HCT116 (cell line): ENCODE measurements at regions not wholly inside any gene's neighbourhood (a gene's known extent, or its start where the extent isn't known, plus 50 kb on each side); places are given as distances from the start of the nearest gene placed in this dataset.

ENCODE experiments used
- ATAC-seq: fragments of 200-7000 bp; cut with Tn5 transposase; 2 replicates; pipeline ENCODE4 v1.9.1; 2020; ENCODE audit warnings: mild to moderate bottlenecking, moderate library complexity
- BruUV-seq: library from RNA; stranded (reverse); fragments of 400-500 nt; replicated peaks from 2 replicates; lab custom pipeline; 2021; lab: Mats Ljungman, UMichigan
- CTCF ChIA-PET: fragments of 300-600 bp; sonication (Branson Sonifier 250); formaldehyde crosslinking; loops from one replicate; lab custom pipeline; 2021; ENCODE audit warnings: antibody characterized with exemption; lab: Charles Lee
- POLR2A ChIA-PET: fragments of 300-600, 350-600 bp; sonication (Branson Sonifier 250); formaldehyde crosslinking; loops from one replicate; lab custom pipeline; 2021; ENCODE audit warnings: antibody characterized with exemption; lab: Charles Lee
- RAD21 ChIA-PET, 2 experiments: fragments of 300-600 bp; sonication (Branson Sonifier 250); formaldehyde crosslinking; loops; one replicate each; lab custom pipeline; 2023; ENCODE audit warnings: low total read pairs in 2 of 2; ENCODE audit not compliant: uncharacterized antibody in 2 of 2, unreplicated experiment in 2 of 2, low non-redundant PET in 1 of 2; lab: Charles Lee
- DNase-seq: peaks from one replicate; pipeline ENCODE4 v3.0.0-alpha.2; 2010; ENCODE audit warnings: low read depth, low spot score
- H2AFZ ChIP-seq: fragments of 200-600 bp; shearing (Covaris generic), sonication (generic); 2 replicates; pipeline ENCODE4 v1.6.1; 2017; ENCODE audit warnings: low read depth, mixed run types, mixed read lengths, antibody characterized with exemption, low read length; ENCODE audit not compliant: poor library complexity, severe bottlenecking
- H3K27ac ChIP-seq: 2 replicates; pipeline ENCODE4 v1.5.1; 2012; ENCODE audit warnings: low read depth, low read length
- H3K27me3 ChIP-seq: fragments of 200-600 bp; sonication (generic); 2 replicates; pipeline ENCODE4 v1.6.1; 2016; ENCODE audit warnings: mixed run types, low read length, mixed read lengths; ENCODE audit not compliant: insufficient read depth
- H3K36me3 ChIP-seq, 2 experiments: fragments of 200-500 bp in 1 of 2; fragments of 200-600 bp in 1 of 2; sonication (Bioruptor generic) in 1 of 2; sonication (generic) in 1 of 2; 2 replicates each; pipeline versions ENCODE4 v1.5.1 to v1.6.1; 2014 to 2016; ENCODE audit warnings: low read length in 2 of 2, inconsistent platforms in 1 of 2, mixed read lengths in 1 of 2, mixed run types in 1 of 2; ENCODE audit not compliant: insufficient read depth in 2 of 2, control insufficient read depth in 1 of 2
- H3K4me1 ChIP-seq, 2 experiments: fragments of 200-600 bp in 1 of 2; sonication (generic) in 1 of 2; 2 replicates each; pipeline versions ENCODE4 v1.5.1 to v1.6.1; 2012 to 2017; ENCODE audit warnings: low read length in 2 of 2, inconsistent platforms in 1 of 2, mild to moderate bottlenecking in 1 of 2, mixed read lengths in 1 of 2, mixed run types in 1 of 2, moderate library complexity in 1 of 2; ENCODE audit not compliant: insufficient read depth in 2 of 2, control insufficient read depth in 1 of 2
- H3K4me2 ChIP-seq: fragments of 200-600 bp; sonication (generic); 2 replicates; pipeline ENCODE4 v1.6.1; 2017; ENCODE audit warnings: mixed run types, low read length, mixed read lengths
- H3K4me3 ChIP-seq, 2 experiments: fragments of 200-600 bp in 1 of 2; sonication (generic) in 1 of 2; replicated peaks in 1 of 2; 2 replicates each; pipeline ENCODE4 v1.5.1; 2011 to 2016; ENCODE audit warnings: low read length in 2 of 2, control low read depth in 1 of 2, low read depth in 1 of 2, mild to moderate bottlenecking in 1 of 2, mixed read lengths in 1 of 2, mixed run types in 1 of 2
- H3K79me2 ChIP-seq: fragments of 200-600 bp; sonication (generic); 2 replicates; pipeline ENCODE4 v1.6.1; 2017; ENCODE audit warnings: mild to moderate bottlenecking, mixed run types, low read length, moderate library complexity, mixed read lengths; ENCODE audit not compliant: insufficient read depth
- H3K9ac ChIP-seq: fragments of 200-600 bp; sonication (generic); 2 replicates; pipeline ENCODE4 v1.6.1; 2016; ENCODE audit warnings: low read length, mixed read lengths
- H3K9me2 ChIP-seq: fragments of 200-600 bp; sonication (generic), shearing (Covaris generic); 2 replicates; pipeline ENCODE4 v1.6.1; 2017; ENCODE audit warnings: mixed run types, mild to moderate bottlenecking, moderate library complexity; ENCODE audit not compliant: insufficient read depth
- H3K9me3 ChIP-seq, 2 experiments: fragments of 200-500 bp in 1 of 2; fragments of 200-600 bp in 1 of 2; sonication (Bioruptor generic) in 1 of 2; sonication (generic) in 1 of 2; 2 replicates each; pipeline ENCODE4 v1.6.1; 2014 to 2017; ENCODE audit warnings: low read length in 2 of 2, mixed read lengths in 2 of 2, inconsistent platforms in 1 of 2, low read depth in 1 of 2, mild to moderate bottlenecking in 1 of 2, mixed run types in 1 of 2, moderate library complexity in 1 of 2; ENCODE audit not compliant: control insufficient read depth in 1 of 2, insufficient read depth in 1 of 2
- H4K20me1 ChIP-seq: fragments of 200-600 bp; sonication (generic), shearing (Covaris generic); 2 replicates; pipeline ENCODE4 v1.6.1; 2017; ENCODE audit warnings: mixed run types, mild to moderate bottlenecking, moderate library complexity; ENCODE audit not compliant: insufficient read depth
- CBX3 ChIP-seq: IDR thresholded peaks from 2 replicates; pipeline ENCODE4 v1.6.1; 2012; ENCODE audit warnings: low read depth
- CEBPB ChIP-seq: IDR thresholded peaks from 2 replicates; pipeline ENCODE4 v1.6.1; 2012; ENCODE audit warnings: low read depth
- EGR1 ChIP-seq: IDR thresholded peaks from 2 replicates; pipeline ENCODE4 v1.6.1; 2012; ENCODE audit warnings: low read depth
- ELF1 ChIP-seq: IDR thresholded peaks from 2 replicates; pipeline ENCODE4 v1.6.1; 2012; ENCODE audit warnings: low read depth, borderline replicate concordance
- EZH2 ChIP-seq: fragments of 200-600 bp; sonication (generic); IDR thresholded peaks from 2 replicates; pipeline ENCODE4 v1.6.1; 2017; ENCODE audit warnings: antibody characterized with exemption, mixed run types
- FOSL1 ChIP-seq: IDR thresholded peaks from 2 replicates; pipeline ENCODE4 v1.6.1; 2012; ENCODE audit warnings: low read depth
- POLR2A ChIP-seq: IDR thresholded peaks from 2 replicates; pipeline ENCODE4 v1.7.0; 2011; ENCODE audit warnings: borderline replicate concordance; ENCODE audit not compliant: insufficient read depth, insufficient read length; ENCODE audit errors: extremely low read depth
- RAD21 ChIP-seq: IDR thresholded peaks from 2 replicates; pipeline ENCODE4 v1.6.1; 2012; ENCODE audit warnings: low read depth, mild to moderate bottlenecking
- SIN3A ChIP-seq: IDR thresholded peaks from 2 replicates; pipeline ENCODE4 v1.6.1; 2012; ENCODE audit warnings: low read depth
- SP1 ChIP-seq: IDR thresholded peaks from 2 replicates; pipeline ENCODE4 v1.6.1; 2012; ENCODE audit warnings: low read depth
- SRF ChIP-seq: IDR thresholded peaks from 2 replicates; pipeline ENCODE4 v1.6.1; 2012; ENCODE audit warnings: low read depth
- TCF7L2 ChIP-seq: IDR thresholded peaks from 2 replicates; pipeline ENCODE4 v1.7.0; 2011; ENCODE audit warnings: borderline replicate concordance, inconsistent platforms; ENCODE audit not compliant: insufficient read depth, insufficient read length; ENCODE audit errors: extremely low read depth
- YY1 ChIP-seq: IDR thresholded peaks from 2 replicates; pipeline ENCODE4 v1.6.1; 2011; ENCODE audit warnings: low read length, low read depth, moderate library complexity, mild to moderate bottlenecking; ENCODE audit not compliant: insufficient replicate concordance; ENCODE audit errors: extremely low read depth
- ZFX ChIP-seq: fragments of 450-650 bp; IDR thresholded peaks from 2 replicates; pipeline ENCODE4 v1.6.1; 2017
- ZNF274 ChIP-seq: fragments of 200-500 bp; sonication (Bioruptor generic); IDR thresholded peaks from 2 replicates; pipeline ENCODE4 v1.6.1; 2014; ENCODE audit warnings: mild to moderate bottlenecking, low read depth, low read length, inconsistent platforms
- intact Hi-C: fragments of 100-400 bp; cut with micrococcal nuclease; formaldehyde crosslinking; loops from 2 replicates; pipeline ENCODE4 v1.10.0; 2022
- TF ChIP-seq, protein P1 (sequence below): IDR thresholded peaks from 2 replicates; pipeline ENCODE4 v1.6.1; 2012
- TF ChIP-seq, protein P2 (sequence below), 3 experiments: fragments of 200-600 bp in 1 of 3; sonication (generic) in 1 of 3; IDR thresholded peaks in 2 of 3; conservative IDR thresholded peaks in 1 of 3; 2 replicates each; pipeline ENCODE4 v1.5.1; 2012 to 2017; ENCODE audit warnings: low read depth in 2 of 3, low read length in 2 of 3, antibody characterized with exemption in 1 of 3, borderline replicate concordance in 1 of 3, control low read depth in 1 of 3, mild to moderate bottlenecking in 1 of 3, mixed read lengths in 1 of 3, mixed run types in 1 of 3, moderate library complexity in 1 of 3; ENCODE audit not compliant: insufficient read depth in 1 of 3
- TF ChIP-seq, protein P3 (sequence below): IDR thresholded peaks from 2 replicates; pipeline ENCODE4 v1.6.1; 2011; ENCODE audit warnings: mild to moderate bottlenecking, low read length, moderate library complexity; ENCODE audit not compliant: insufficient replicate concordance; ENCODE audit errors: extremely low read depth

DNA sequence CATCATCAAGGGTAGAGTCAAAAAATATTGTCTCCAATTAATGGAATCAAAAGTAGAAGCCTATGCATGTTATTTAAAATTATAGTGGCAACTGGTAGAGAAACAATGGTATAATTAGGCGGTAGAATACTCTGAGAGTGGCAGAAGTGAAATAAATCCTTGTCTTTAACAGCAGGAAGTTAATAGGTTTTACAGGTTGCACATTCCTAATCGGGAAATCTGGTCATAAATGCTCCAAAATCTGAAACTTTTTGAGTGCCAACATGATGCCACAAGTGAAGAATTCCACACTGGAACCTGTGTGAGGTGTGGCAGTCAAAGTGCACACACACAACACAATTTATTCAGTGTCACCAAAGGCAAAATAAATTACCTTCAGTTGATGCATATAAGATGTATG is 433.4 kb downstream of the TAF11L14 start:
- H3K4me3 ChIP-seq, result no peak overlapping the region
- no peaks in the 10 kb centered on the region for H3K79me2 ChIP-seq
- H3K9ac ChIP-seq, result no peak overlapping the region
- no peak for TF ChIP-seq ZNF274
- no peak for TF ChIP-seq SIN3A
- no peak for TF ChIP-seq EGR1
- TF ChIP-seq CBX3, result no peak
- no peak for TF ChIP-seq YY1
- no peak for TF ChIP-seq SP1
- TF ChIP-seq ELF1, result no peak
- no peak for TF ChIP-seq RAD21
- H3K9me3 ChIP-seq, result peaks cover 10 to 25% of the 10 kb centered on the region in 2 experiments; a peak in 3 of 4 replicates
- DNase-seq (no peak), ATAC-seq (no peak)
- POLR2A ChIA-PET, result no interaction called here
- intact Hi-C loops, result no loop called here
- H3K4me1 ChIP-seq, result no peaks in the 10 kb centered on the region
- CTCF ChIA-PET, result no interaction called here
- H3K36me3 ChIP-seq, result no peaks in the 10 kb centered on the region
- H3K9me2 ChIP-seq, result no peaks in the 10 kb centered on the region
- RAD21 ChIA-PET, result no interaction called here
- H4K20me1 ChIP-seq, result no peaks in the 10 kb centered on the region
- H3K4me2 ChIP-seq, result no peak overlapping the region
- no TSS peak for BruUV-seq
- no peak overlapping the region for H2AFZ ChIP-seq
- H3K27ac ChIP-seq, result no peak overlapping the region
- H3K27me3 ChIP-seq, result no peaks in the 10 kb centered on the region

DNA sequence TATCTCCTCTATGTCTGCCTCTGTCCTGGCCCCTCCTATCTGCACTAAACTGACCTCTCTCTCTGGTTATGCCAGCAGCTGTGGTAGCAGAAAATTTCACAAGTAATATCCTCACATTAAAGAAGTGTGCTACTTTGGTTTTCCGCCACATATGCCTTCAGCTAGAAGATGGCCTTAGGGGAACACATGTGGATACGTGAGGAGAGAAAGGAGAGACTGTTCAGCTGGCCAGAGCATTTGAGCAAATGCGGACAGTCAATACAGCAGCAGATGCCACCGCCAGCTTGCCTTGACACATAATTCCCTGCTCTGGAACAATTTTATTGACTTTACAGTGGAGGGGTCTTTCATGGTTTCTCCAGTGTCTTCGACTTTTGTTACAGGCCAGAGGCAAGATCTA is 434.6 kb downstream of the TAF11L14 start:
- Histone ChIP-seq H4K20me1 (no peaks in the 10 kb centered on the region), H3K4me1 (no peaks in the 10 kb centered on the region), H3K9ac (no peak overlapping the region), H3K4me2 (no peak overlapping the region), H3K36me3 (no peaks in the 10 kb centered on the region), H2AFZ (no peak overlapping the region), H3K79me2 (no peaks in the 10 kb centered on the region), H3K9me2 (no peaks in the 10 kb centered on the region), H3K27ac (no peak overlapping the region), H3K9me3 (peaks cover 10 to 20% of the 10 kb centered on the region in 2 experiments; a peak in 3 of 4 replicates), H3K4me3 (no peak overlapping the region), H3K27me3 (no peaks in the 10 kb centered on the region)
- ChIA-PET CTCF (no interaction called here), POLR2A (no interaction called here), RAD21 (no interaction called here)
- DNase-seq (no peak), ATAC-seq (no peak)
- intact Hi-C loops, result no loop called here
- BruUV-seq, result no TSS peak
- TF ChIP-seq, protein P1, sequence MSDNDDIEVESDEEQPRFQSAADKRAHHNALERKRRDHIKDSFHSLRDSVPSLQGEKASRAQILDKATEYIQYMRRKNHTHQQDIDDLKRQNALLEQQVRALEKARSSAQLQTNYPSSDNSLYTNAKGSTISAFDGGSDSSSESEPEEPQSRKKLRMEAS, result no peak
- TF ChIP-seq EZH2 (no peak), POLR2A (no peak), SRF (no peak), RAD21 (no peak), ZNF274 (no peak), TCF7L2 (no peak), YY1 (no peak), ELF1 (no peak), ZFX (no peak), SIN3A (no peak), CEBPB (no peak), FOSL1 (no peak), EGR1 (no peak)
- TF ChIP-seq, protein P2, sequence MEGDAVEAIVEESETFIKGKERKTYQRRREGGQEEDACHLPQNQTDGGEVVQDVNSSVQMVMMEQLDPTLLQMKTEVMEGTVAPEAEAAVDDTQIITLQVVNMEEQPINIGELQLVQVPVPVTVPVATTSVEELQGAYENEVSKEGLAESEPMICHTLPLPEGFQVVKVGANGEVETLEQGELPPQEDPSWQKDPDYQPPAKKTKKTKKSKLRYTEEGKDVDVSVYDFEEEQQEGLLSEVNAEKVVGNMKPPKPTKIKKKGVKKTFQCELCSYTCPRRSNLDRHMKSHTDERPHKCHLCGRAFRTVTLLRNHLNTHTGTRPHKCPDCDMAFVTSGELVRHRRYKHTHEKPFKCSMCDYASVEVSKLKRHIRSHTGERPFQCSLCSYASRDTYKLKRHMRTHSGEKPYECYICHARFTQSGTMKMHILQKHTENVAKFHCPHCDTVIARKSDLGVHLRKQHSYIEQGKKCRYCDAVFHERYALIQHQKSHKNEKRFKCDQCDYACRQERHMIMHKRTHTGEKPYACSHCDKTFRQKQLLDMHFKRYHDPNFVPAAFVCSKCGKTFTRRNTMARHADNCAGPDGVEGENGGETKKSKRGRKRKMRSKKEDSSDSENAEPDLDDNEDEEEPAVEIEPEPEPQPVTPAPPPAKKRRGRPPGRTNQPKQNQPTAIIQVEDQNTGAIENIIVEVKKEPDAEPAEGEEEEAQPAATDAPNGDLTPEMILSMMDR (IDR thresholded peaks at IDR 0.05 in 2 of 3, conservative IDR thresholded peaks at IDR 0.05 in 1 of 3; ENCODE audit: borderline replicate concordance in 1 of 3, insufficient read depth in 1 of 3, low read depth in 2 of 3, low read length in 2 of 3), result no peak
- TF ChIP-seq, protein P3, sequence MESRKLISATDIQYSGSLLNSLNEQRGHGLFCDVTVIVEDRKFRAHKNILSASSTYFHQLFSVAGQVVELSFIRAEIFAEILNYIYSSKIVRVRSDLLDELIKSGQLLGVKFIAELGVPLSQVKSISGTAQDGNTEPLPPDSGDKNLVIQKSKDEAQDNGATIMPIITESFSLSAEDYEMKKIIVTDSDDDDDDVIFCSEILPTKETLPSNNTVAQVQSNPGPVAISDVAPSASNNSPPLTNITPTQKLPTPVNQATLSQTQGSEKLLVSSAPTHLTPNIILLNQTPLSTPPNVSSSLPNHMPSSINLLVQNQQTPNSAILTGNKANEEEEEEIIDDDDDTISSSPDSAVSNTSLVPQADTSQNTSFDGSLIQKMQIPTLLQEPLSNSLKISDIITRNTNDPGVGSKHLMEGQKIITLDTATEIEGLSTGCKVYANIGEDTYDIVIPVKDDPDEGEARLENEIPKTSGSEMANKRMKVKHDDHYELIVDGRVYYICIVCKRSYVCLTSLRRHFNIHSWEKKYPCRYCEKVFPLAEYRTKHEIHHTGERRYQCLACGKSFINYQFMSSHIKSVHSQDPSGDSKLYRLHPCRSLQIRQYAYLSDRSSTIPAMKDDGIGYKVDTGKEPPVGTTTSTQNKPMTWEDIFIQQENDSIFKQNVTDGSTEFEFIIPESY, result no peak
